GM12873 (cell line): ENCODE measurements at regions not wholly inside any gene's neighbourhood (a gene's known extent, or its start where the extent isn't known, plus 50 kb on each side); places are given as distances from the start of the nearest gene placed in this dataset.

Source experiments
- TF ChIP-seq, protein P1 (sequence below): IDR thresholded peaks from 2 replicates; pipeline ENCODE4 v1.5.1; 2012; ENCODE audit warnings: low read depth, mild to moderate bottlenecking, moderate library complexity, low read length, control low read depth; ENCODE audit not compliant: insufficient read depth; ENCODE audit errors: missing control alignments

DNA sequence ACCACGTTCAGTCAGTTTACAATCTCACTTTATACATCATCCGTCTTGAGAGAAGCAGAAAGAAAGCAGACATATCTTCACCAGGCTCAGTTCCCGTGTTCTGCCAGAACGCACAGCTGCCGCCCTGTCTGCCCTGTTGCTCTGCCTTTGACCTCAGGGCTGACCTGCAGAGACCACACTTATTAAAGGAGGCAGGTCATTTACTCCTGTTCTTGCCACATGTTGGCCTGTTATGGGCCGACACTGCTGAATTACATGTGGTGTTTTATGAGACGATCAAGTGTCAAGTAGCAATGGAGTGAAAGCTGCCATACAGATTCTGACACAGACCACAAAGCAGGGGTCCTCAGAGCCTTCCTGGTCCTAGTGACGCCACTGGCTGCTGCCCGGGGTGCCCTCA lies 232.2 kb downstream of the TTC32 start:
- TF ChIP-seq, protein P1, sequence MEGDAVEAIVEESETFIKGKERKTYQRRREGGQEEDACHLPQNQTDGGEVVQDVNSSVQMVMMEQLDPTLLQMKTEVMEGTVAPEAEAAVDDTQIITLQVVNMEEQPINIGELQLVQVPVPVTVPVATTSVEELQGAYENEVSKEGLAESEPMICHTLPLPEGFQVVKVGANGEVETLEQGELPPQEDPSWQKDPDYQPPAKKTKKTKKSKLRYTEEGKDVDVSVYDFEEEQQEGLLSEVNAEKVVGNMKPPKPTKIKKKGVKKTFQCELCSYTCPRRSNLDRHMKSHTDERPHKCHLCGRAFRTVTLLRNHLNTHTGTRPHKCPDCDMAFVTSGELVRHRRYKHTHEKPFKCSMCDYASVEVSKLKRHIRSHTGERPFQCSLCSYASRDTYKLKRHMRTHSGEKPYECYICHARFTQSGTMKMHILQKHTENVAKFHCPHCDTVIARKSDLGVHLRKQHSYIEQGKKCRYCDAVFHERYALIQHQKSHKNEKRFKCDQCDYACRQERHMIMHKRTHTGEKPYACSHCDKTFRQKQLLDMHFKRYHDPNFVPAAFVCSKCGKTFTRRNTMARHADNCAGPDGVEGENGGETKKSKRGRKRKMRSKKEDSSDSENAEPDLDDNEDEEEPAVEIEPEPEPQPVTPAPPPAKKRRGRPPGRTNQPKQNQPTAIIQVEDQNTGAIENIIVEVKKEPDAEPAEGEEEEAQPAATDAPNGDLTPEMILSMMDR = no peak

DNA sequence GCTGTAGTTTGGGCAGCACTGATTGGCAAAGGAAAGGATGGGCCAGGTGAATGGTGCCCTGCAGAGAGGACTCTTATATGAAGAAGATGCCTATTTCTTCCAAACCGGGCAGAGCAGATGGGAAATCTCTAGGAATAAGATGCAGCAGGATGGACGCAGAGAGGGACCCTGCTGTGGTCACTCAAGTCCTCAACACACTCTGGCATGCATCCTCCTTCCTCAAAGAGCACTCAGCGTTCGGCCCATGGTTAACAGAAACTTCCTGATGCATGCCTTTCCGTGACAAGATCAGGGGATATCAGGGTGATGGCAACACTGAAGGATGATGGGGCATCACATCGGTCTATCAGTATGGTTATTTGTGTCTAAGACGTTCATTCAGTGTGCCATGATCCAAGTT lies 232.7 kb downstream of the TTC32 start:
- TF ChIP-seq, protein P1 = no peak

DNA sequence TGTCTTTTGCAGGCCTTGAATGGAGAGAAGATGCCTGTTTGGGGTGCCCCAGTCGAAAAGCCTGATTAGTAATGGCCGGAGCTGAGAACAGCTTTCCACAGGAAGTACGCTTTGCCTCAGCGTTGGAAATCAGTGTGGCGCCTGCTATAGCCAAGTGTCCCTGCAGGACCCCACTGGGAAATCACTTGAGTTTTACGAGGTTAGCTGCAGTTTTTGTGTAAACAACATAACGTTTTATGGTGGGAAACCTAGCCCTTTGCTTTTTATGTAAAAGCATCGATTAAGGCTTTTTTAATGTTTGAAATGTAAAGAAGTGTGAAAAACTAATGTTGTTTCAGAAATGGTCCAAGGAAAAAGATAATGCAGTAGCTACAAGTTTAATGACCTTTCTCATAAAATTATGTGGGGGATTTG lies 234.2 kb downstream of the TTC32 start:
- TF ChIP-seq, protein P1 = no peak

DNA sequence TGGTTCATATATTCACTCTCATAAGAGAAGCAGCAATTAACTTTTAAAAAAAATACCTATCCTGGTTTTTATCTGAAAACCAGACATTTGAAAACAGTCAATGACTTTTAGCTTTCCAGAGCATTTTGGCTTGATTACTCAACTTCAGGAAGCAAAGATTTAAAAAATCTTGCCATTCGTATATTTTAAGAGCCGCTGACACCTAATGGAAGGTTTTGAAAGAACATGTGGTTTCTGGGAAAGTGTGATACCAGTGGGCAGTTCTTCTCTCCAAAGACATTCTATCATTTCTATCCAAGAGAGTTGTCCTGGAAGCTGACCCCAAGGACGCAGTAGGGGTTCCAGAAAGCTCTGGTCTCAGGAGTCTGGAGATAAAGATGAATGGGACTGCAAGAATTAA lies 234.7 kb downstream of the TTC32 start:
- TF ChIP-seq, protein P1 = no peak

DNA sequence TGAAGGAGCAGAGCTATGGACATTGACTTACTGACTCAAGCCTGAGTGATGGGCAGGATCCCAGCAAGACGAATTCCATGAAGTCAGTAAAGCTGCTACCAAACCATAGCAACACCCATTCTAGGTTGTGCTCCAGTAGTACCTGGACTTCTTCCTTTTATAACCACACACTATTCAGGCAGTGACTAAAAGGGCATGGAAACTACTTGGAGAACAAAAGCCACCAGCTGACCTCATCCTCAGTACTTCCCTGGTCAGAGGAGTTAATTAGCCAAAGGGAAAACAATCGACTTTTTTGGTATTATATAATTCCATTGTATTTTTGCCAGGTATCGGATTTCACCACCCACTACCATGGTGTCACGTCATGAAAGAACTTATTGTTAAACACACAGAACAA lies 237.1 kb downstream of the TTC32 start:
- TF ChIP-seq, protein P1 = no peak

DNA sequence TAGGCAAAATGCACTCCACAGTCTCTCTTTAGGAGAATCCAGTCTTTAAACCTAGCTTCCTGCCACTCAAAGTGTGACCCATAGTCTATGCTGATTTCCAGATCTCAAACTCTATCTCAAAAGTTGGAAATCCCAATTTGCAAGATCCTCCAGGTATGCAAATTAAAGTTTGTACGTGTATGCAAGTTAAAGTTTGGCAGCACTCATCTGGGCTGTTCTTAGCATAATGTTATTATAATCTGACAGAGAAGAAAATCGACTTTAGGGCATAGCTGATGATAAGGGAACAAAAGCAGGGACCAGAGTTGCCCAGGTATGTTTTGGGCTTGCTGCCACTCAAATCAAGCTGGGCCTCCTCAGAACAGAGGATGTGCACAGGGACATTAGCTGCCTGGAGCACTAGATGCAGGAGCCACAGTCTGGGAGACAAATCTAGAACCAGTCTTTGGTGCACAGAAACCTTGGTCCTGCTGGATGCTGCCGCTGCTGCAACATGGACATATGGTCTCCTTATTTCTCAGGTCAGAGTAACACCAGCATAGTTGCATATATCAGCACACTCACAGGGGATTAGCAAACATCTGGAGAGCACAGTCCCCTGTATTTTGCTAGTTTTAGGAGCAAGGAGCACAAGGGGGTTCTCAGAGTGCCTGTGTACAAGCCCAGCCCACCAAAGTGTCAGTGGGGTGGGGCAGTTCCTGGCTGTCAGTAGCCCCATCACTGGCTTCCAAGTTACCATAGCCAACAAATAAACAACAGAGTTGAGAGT lies 242.6 kb downstream of the TTC32 start:
- TF ChIP-seq, protein P1 = no peak

DNA sequence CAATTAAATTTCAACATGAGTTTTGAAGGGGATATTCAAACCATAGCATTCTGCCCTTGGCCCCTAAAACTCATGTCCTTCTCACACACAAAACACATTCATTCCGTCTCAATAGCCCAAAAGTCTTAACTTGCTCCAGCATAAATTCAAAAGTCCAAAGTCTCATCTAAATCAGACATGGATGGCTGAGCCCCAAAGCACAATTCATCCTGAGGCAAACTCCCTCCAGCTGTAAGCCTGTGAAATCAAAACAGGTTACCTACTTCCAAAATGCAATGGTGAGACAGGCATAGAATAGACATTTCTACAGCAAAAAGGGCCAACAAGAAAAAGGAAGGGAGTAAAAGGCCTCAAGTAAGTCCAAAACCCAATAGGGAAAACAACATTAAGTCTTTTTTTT lies 245.8 kb downstream of the TTC32 start:
- TF ChIP-seq, protein P1 = no peak
